GM21576 (cell line): ENCODE measurements at regions not wholly inside any gene's neighbourhood (a gene's known extent, or its start where the extent isn't known, plus 50 kb on each side); places are given as distances from the start of the nearest gene placed in this dataset.

Experiments used
- ATAC-seq: cut with Tn5 transposase; IDR thresholded peaks from one replicate; pipeline ENCODE4 v1.9.1; 2021; ENCODE audit warnings: mild to moderate bottlenecking, moderate library complexity; ENCODE audit not compliant: unreplicated experiment

DNA sequence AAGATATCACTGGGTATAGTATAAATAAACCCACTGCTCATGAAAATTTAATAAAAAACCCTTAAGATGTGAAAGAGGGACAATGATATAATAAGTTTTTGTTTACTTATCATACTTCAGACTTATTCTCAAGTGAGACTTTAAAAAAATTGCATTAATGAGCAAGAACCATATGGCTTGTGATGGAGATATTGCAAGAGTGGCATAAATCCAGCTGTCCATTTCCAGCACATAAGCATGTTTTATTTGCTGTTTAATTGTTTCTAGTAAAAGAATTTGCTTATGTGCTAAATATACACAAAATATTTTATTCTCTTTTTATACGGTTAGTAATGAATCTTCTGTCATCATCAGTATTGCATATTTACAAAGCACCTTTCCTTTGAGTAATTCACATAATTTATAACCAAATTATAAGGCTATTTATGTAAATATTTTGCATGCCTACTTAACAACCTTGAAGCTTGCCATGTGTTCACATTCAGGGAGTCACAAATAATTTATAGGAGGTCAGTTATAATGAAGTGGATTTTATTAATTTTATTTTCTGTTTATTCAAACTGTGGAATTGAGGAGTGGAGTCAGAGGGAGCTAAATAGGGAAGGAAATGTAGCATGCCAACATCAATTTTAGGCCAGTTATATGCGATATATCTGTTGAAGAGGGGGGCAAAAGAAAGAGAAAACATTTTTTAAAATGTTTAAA, 318.5 kb upstream of the CWC22 start:
- ATAC-seq: no peak

DNA sequence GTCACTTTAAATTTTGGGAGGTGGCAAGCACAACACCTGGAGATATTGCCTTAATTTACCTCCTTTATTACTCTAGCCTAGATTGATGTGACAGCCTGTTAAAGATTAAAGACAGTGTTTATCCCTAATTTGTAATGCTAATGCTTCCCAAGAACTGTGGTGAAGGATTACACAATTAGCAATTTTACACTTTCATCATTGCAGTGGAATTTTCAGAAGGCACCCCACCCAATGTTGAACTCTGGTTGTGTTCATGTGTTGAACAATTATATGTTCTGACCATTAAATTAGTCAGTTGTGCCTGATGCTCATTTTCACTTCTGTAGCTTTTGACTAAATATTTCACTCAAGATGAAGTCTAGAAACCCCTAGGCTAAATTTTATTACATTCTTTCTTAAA, 317.1 kb upstream of the CWC22 start:
- ATAC-seq: no peak

DNA sequence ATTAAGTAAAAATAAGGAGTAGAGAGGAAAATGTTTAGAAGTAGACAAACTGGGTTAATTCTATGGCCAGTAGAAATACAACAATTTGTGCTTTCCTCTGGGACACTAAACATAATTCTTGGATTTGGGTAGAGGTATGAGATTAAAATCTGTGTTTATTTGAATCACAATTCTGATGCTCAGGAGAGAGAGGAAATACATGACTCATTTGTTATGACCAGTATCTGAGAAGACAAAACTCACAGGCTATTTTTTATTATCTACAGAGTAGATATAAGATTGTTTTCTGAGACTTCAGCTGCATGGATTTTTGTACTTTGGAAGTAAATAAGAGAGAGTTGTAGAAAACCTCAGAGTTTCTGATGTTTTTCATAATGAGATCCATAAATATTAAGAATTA, 315.7 kb upstream of the CWC22 start:
- no peak for ATAC-seq

DNA sequence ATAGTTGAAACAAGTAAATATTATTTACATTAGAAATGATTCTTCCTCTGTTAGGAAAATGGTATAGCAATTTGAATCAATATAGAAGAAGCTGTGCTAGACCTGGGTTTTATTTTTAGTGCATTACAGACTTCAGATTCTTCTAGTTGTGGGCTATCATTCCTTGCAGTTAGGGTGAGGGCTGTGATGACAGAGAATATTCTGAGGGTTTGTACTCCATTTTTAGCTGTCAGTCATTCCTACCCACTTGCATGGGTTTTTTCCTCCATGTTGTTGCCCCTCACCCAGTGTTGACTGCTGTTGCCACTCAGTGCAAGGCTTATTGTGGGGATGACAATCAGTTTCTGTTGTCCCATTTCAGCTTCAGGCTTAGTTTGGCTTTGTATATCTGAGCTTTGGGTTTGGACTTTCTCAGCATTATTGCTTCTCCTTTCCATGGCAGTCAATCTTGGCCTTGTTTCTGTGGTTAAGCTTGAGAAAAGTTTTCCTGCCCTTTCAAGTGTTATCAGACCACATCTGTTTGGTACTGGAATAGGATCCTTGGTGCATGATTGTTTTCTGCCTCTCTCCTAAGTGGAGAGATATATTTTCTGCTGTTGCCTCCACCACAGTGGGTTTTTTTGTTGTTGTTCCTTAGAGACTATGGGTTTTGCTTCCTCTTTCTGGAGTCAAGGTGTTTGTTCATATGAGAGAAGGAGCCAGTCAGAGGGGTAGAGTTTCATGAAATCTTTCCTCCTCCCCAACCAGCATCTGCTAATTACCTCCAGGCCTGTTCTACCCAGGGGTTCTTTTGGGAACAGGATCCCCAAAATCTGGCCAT, 312.7 kb upstream of the CWC22 start:
- peak; percentile 96 for ATAC-seq

DNA sequence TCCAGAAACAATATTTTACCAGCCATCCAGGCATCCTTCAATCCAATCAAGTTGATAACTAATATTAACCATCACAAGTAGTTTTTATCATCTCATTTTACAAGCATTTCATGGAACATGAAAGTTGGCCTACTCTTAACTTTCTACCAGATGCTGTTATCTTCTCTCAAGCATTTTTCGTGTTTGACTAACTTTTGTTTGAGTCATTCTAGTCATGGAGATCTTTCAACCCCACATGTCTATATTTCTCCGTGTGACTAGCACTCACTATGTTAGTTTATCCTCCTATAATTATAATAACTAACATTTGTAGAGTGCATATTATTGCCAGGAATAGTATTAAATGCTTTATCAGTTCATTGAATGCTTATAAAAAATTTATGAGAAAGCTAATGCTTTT, 307.0 kb upstream of the CWC22 start:
- ATAC-seq: no peak

DNA sequence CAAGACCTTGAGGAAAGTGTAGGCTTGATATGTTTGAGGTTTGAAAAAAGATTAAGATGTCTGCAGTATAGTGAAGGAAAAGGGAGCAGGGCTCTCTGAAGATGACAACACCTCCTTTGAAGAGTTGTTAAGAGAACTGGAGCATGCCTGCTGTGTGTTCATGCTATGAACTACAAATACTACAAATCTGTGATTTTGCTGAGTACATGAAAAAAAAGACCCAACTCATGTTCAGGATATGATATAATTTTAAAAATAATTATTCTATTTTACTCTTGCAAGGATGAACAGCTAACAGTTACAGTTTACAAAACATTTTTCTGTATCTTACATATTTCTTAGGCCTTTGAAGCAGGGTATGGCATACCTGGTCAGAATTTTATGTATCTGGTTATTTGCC, 305.4 kb upstream of the CWC22 start:
- no peak for ATAC-seq

DNA sequence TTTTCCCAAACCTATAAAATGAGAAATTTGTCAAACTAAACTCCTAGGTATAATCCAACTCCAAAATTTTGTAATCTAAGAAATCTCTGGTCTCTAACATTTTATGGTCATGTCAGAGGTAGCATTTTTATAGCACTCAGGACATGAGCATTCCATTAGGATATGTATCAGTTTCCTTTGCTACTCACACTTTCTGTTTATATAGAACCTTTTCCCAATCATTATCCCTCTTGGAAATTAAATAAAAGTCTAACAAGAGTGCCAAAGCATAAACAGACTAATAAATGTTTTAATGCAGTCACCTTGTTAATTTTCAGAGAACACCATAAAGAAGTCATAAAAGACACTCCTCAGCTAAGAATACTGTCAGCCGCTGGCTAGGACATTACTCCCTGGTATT, 300.0 kb upstream of the CWC22 start:
- ATAC-seq: no peak

DNA sequence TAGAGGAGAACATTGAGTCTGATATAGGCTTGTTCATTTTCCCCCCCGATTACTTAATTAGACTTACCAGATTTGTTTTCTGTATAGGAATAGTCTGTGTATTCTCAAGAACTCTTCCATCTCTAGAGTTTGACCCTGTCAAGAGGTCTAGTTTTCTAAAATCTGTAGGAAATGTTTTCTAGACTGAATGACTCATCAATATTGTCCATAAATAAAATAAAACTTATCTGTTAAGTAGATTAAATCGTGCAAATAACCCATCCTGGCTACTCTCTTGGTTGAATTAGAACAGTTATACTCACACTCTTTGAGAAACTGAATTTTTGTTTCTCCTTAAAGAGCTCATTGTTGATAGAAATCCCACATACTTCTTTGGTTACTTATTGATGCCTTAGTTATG, 299.2 kb upstream of the CWC22 start:
- no peak for ATAC-seq

DNA sequence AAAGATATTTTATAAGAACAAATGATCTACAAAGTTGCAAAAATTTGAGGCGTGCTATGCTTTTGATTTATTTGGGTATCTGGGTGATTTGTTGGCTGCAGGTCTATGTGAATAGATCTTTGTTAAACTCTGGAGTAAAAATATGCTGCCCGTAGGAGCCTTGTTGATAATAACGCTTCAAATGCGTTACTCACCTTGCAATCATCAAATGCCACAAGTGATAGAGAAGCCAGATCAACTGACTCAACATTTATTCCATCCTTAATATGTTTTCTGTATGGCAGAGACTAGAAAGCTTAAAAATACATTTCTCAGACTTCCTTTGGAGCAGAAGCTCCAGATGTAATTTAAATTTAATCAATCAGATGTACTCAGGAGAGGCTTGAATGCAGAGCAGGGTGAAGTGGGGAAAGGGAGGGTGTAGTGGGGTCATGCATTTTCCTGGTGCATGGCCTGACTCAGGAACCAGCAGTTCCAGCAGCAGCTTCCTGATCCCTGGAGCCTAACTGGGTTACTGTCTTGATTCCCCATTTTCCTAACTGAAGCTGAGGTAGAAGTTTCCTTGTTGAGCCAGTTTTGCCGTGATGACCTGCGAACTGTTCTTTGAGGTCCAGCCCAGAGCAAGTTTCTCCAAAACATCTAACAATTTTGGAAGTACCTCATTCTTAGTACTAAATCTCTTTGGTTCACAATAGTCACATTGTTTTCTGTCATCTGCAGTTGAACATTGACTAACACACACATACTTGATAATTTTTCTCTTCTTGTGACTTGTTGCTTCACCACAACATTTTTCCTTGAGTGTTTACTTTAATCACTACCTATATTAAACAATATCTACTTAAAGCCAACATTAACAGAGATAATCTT, 284.7 kb upstream of the CWC22 start:
- ATAC-seq: no peak

DNA sequence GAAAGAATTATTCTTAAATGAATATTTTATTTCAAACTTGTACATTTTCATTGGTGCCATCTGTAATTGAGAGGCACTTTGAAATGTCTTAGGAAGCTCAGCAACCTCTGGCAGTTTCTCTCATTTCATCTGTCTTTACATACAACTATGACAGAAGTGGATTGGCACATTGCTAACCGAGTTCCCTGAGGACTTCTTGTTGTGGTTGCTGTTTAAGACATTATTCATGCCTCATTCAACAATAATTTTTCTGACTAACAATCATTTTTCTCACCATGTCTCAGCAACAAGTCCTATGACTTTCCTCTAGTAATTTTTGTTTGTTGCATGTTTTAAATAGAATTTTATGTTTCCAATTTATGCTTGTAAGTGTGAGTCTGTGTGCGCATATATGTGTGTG, 284.0 kb upstream of the CWC22 start:
- ATAC-seq: no peak

DNA sequence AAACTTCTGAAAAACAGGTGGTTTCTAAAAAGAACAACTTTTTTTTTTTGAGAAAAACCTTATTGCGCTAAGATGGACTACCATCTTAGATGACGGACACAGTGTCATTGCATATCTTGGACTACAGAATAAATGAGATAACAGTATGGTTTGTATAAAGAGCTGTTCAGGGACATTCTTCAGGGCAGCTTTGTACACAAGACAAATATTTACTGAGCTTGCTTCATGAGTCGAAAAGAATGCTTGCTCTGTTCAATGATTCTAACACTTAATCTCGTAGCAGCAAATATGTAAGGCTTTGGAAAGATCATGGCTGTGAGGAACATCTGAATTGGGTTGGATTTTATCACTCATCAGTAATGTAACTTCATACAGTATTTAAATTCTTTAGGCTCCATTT, 282.5 kb upstream of the CWC22 start:
- no peak for ATAC-seq

DNA sequence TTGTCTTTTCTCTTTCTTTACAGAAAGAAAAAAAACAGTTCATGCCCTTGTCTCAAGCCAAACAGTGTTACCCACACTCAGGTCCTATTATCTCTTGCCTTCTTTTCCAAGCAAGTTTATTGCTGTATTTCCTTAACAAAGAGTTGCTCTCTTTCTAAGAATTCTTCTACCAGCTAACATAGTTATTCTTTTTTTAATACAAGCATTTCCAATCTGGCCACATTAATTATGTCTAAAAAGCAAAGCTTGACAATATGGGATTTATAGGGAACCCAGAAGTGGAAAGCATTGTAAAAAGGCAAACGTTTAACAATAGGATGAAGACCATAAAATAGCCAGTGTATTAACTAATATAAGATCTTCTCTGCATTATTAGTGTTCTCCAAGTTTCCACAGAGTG, 272.5 kb upstream of the CWC22 start:
- no peak for ATAC-seq

DNA sequence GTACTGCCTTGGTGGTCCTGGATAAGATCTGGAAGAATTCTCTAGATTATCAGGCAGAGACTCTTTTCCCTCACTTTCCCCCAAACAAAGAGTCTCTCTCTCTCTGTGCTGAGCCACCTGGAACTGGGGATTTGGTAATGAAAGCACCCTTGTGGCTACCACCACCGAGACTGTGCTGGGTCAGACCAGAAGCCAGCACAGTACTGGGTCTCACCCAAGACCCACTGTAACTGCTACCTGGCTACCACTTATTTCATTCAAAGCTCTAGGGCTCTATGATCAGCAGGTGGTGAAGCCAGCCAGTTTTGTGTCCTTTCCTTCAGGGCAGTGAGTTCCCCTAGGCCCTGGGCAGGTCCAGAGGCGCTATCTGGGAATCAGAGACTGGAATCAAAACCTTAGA, 269.6 kb upstream of the CWC22 start:
- ATAC-seq: no peak

DNA sequence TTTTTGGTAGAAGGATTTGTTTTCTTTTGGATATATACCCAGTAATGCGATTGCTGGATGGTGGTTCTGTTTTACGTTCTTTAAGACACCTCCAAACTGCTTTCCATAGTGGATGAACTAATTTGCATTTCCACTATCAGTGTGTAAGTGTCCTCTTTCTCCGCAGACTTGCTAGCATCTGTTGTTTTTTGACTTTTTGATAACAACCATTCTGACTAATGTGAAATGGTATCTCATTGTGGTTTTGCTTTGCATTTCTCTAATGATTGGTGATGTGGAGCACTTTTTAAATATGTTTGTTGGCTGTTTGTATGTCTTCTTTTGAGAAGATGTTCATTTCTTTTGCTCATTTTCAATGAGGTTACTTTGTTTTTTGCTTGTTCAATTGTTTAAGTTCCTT, 260.9 kb upstream of the CWC22 start:
- ATAC-seq: no peak

DNA sequence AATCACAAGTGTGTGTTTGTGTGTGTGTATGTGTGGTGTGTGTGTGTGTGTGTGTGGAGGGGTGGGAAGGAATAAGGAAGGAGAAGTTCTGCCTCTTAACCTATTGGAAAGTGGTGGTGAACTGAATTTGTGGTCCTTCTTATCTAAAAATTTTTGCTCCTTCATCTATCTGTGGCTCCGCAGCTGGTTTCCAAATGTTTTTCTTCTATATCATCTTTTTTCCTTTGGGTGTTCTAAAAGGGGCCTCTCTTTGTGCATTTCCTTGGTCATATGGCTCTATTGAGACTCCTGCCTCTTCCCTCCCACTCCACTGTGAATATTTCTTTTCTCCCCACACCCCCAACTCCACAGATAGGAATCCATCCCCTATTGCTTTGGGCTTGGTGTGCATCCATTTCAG, 254.9 kb upstream of the CWC22 start:
- ATAC-seq: no peak

DNA sequence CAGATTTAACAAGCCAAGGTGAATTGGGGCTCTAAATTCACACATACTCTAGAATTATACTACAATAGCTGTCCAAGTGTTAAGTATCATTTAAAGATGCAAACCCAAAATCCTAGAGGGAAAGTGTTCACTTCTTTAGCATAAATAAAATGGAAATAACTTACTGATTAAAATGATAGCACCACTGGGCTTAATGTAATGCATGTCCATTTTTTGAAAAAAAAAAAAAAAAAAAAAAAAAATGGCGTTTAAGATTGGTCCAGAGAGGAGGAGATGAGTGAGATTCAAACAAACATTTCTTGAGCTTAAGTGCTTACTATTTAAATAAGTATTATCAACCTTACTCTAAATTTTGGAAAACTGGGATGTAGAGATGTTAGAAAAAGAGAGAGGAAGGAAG, 251.5 kb upstream of the CWC22 start:
- ATAC-seq: no peak

DNA sequence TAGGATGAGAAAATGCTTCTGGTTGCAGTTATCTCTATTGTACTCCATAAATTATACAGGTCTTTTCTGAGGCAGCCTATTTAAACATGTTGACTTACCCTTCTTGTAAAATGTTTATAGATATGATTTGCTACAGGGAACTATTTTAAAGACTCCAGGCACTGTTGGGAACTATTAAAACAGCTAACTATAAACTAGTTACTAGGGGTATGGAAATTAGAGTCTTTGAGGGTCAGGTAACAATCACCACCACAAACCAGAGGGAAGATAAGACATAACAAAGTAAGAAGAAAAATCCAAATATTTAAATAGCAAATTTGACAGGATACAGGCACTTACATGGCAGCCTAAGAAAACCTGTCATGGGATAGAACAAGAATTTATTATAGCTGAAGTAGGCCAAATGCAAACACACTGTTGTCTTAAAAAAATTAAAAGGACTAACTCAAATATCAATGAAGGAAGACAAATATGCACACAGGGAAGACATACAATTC, 251.0 kb upstream of the CWC22 start:
- ATAC-seq: no peak

DNA sequence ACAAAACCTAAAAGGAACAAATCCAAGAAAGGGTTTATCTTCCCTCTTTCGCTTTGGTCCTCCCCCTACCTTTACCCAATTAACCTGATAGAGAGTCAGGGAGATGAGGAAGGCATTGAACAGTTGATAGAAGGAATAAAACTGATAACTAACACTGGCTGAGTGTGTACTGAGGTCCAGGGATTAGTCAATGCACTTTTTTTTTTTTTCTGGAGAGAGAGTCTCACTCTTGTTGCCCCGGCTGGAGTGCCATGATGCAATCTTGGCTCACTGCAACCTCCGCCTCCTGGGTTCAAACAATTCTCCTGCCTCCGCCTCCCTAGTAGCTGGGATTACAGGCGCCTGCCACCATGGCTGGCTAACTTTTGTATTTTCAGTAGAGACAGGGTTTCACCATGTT, 250.2 kb upstream of the CWC22 start:
- ATAC-seq: no peak

DNA sequence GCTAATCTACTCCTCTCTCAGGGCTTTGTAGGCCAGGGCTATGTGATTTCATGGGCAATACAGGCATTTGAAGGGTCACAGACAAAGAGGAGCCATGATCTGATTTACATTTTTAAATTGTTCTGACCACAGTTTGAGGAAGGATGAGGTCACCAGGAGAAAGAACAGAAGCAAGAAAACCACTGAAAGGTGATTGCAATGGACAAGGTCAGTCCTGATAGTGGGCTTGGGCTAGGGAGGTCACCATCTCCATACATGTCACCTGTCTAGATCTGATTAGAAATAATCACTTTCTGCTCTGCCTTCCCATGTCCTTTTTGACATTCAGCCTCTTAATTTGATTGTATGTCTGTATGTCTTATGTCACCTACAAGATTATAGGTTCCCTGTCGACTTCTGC, 248.9 kb upstream of the CWC22 start:
- ATAC-seq: no peak

DNA sequence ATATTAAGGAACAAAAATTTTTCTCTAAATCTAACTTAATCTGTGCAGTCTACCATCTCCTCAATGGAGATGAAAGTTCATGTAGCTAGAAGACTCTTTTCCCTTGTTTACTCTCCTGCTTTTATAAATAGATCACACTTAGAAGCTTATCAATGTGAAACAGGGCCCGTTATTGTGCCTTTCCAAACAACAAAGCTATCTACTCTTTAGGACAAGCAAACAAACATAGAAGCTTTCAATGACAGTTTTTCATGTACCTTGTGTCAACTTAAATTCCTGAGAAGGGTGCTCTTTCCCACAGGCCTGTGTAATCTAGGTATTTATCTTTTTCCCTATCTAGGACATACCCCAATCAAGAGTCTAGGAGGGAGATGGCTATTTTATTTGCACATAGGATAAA, 247.8 kb upstream of the CWC22 start:
- ATAC-seq: no peak

DNA sequence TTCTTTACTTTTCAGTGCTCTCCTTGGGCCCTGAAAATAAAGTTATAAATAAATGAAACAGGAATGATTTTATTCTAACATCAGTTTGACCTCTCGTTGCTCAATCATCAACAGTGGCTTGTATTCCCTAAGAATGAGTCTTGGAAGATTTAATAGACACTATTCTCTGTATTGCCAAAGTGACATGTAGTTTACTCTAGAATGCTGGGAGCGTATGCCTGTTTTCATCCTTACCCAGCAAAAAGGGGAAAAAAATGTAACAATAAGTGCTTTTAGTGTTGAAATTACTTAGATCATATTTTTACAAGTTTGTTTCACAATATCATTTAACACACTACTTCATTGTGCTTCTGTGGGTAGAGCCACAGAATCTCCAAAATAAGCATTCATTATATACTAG, 240.6 kb upstream of the CWC22 start:
- no peak for ATAC-seq

DNA sequence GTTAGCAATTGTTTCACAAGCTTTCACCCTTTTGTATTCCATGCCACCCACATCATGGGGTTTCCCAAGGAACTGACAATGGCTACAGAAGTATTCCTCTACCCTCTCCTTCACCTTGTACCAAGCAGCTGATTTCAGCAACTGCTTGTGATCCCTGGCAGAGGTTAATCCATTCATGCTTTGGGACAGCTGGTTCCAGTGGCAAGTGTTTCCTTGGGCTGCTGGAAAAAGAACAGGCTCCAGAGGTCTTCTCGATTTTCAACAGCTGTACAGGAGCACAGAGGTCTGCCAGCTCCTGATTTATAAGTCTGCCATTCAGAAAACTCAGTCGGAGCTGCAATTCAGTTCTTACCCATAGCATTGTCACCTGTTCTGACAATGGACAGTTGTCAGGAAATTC, 239.2 kb upstream of the CWC22 start:
- ATAC-seq: no peak
